LNCaP clone FGC (cell line): ENCODE measurements at regions not wholly inside any gene's neighbourhood (a gene's known extent, or its start where the extent isn't known, plus 50 kb on each side); places are given as distances from the start of the nearest gene placed in this dataset.

Experiments
- DNase-seq: peaks from one replicate; pipeline ENCODE4 v3.0.0-alpha.2; 2011; ENCODE audit warnings: low read depth
- H3K4me3 ChIP-seq: 2 replicates; pipeline ENCODE4 v1.5.1; 2011; ENCODE audit warnings: mild to moderate bottlenecking, low read depth, low read length, control low read depth
- CTCF ChIP-seq: IDR thresholded peaks from 2 replicates; pipeline ENCODE4 v1.5.1; 2012; ENCODE audit warnings: mild to moderate bottlenecking; ENCODE audit not compliant: control insufficient read depth, insufficient read depth; ENCODE audit errors: extremely low read depth

- no peak overlapping the region; the same call in 1 of the 2 replicates for H3K4me3 ChIP-seq
- DNase-seq: no peak
- TF ChIP-seq CTCF: no peak
Observed at GRCh38 chr6:165988302-165988756, 179.3 kb downstream of the TBXT start.

- TF ChIP-seq CTCF: peak; percentile 13; the same call in 1 of the 2 replicates
- DNase-seq: no peak
- H3K4me3 ChIP-seq: peak overlapping the region; percentile 45
Observed at GRCh38 chr6:165987483-165988301, 180.0 kb downstream of the TBXT start.

- no peak for TF ChIP-seq CTCF
- no peak for DNase-seq
- H3K4me3 ChIP-seq: no peak overlapping the region; the same call in 1 of the 2 replicates
Observed at GRCh38 chr6:165986914-165987482, 180.7 kb downstream of the TBXT start.

GRCh38 chr6:165986311-165986913 is 181.2 kb downstream of the TBXT start:
- DNase-seq: no peak
- no peak overlapping the region for H3K4me3 ChIP-seq
- no peak for TF ChIP-seq CTCF

GRCh38 chr6:165985806-165986299 is 181.8 kb downstream of the TBXT start:
- no peak for TF ChIP-seq CTCF
- DNase-seq: no peak
- H3K4me3 ChIP-seq: no peak overlapping the region

GRCh38 chr6:165985281-165985805 is 182.3 kb downstream of the TBXT start:
- no peak for DNase-seq
- no peak overlapping the region for H3K4me3 ChIP-seq
- no peak for TF ChIP-seq CTCF
